ENCODE measurements at regions not wholly inside any gene's neighbourhood (a gene's known extent, or its start where the extent isn't known, plus 50 kb on each side); places are given as distances from the start of the nearest gene placed in this dataset.
"Not testable (repeated sequence)": the region's sequence is repeated elsewhere in the genome, so short reads cannot be mapped to it uniquely, and the experiment has no call there.

DNA sequence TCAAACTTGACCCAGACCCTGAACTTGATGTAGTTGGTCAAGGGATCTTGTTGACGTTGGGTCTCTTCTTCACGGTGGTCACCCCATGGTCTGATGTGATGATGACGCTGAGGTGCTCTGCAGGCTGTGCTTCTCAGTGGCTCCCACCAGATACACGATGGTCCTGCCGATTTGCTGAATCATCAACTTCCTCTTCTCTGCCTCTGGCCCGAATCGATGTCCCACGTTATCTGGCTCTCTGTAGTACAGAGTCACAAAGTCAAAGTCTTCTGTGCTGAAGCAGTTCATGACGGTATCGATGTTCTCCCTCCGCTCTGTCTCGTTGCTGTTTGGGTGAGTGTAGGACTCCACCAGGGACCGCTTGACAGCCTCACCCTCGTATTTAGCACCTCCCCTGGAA is 58.5 kb upstream of the ZNF195 start:
- DNase-seq: not testable (repeated sequence)

DNA sequence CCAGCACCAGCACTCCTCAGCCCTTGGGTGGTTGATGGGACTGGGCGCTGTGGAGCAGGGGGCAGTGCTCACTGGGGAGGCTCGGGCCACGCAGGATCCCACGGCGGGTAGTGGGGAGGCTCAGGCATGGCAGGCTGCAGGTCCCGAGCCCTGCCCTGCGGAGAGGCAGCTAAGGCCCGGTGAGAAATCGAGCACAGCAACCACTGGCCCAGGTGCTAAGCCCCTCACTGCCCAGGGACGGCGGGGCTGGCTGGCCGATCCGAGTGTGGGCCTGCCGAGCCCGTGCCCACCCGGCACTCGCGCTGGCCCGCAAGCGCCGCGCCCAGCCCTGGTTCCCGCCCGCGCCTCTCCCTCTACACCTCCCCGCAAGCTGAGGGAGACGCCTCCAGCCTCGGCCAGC is 56.0 kb upstream of the ZNF195 start:
- DNase-seq: no peak

DNA sequence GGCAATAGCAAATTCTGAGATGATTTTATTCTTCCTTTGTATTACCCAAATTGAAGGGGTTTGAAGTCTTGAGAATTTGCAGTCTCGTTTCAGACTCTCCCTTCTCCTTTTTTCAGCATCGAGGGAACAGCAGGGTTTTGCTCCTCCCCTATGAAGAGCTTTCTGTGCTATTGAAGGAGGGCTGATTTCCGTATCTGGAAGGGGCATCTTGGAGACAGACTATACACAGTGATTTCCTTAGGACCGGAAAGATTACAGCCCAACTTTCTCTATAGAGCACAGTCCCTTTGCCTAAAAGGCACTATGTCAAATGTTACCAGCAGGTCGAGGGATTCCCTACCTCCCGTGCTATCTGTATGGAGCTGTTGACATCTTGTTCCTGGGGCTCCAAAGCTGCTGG is 50.2 kb upstream of the ZNF195 start:
- DNase-seq: not testable (repeated sequence)

Data from NCI-H1694 (cell line).